Epithelial cell of prostate (primary cell): ENCODE measurements at regions not wholly inside any gene's neighbourhood (a gene's known extent, or its start where the extent isn't known, plus 50 kb on each side); places are given as distances from the start of the nearest gene placed in this dataset.

Experiments used
- DNase-seq: peaks from one replicate; pipeline ENCODE4 v3.0.0-alpha.2; 2011; ENCODE audit warnings: low read depth, low spot score
- H3K27ac ChIP-seq: fragments of 450-650 bp; 2 replicates; pipeline ENCODE4 v1.5.1; 2017; ENCODE audit warnings: mild to moderate bottlenecking

GRCh38 chr20:3354247-3354646 is 53.2 kb downstream of the DNAAF9 start:
- no peak for DNase-seq
- no peak overlapping the region for H3K27ac ChIP-seq

GRCh38 chr20:3353646-3354045 is 53.8 kb downstream of the DNAAF9 start:
- DNase-seq: no peak
- no peak overlapping the region for H3K27ac ChIP-seq

GRCh38 chr20:3352202-3352601 is 55.3 kb downstream of the DNAAF9 start:
- no peak overlapping the region for H3K27ac ChIP-seq
- no peak for DNase-seq

- DNase-seq: no peak
- no peak overlapping the region for H3K27ac ChIP-seq
Measured at GRCh38 chr20:3350422-3350821, 57.0 kb downstream of the DNAAF9 start.

- DNase-seq: no peak
- no peak overlapping the region for H3K27ac ChIP-seq
Measured at GRCh38 chr20:3349786-3350185, 57.7 kb downstream of the DNAAF9 start.

GRCh38 chr20:3342766-3343165 is 64.7 kb downstream of the DNAAF9 start:
- no peak for DNase-seq
- H3K27ac ChIP-seq: no peak overlapping the region

- no peak for DNase-seq
- no peak overlapping the region for H3K27ac ChIP-seq
Measured at GRCh38 chr20:3340443-3340842, 67.0 kb downstream of the DNAAF9 start.

GRCh38 chr20:3339571-3339970 is 67.9 kb downstream of the DNAAF9 start:
- H3K27ac ChIP-seq: no peak overlapping the region
- no peak for DNase-seq

- H3K27ac ChIP-seq: no peak overlapping the region
- DNase-seq: no peak
Measured at GRCh38 chr20:3339076-3339475, 68.4 kb downstream of the DNAAF9 start.

GRCh38 chr20:3334156-3334943 is 73.1 kb downstream of the DNAAF9 start:
- H3K27ac ChIP-seq: no peak overlapping the region
- no peak for DNase-seq

- DNase-seq: no peak
- H3K27ac ChIP-seq: no peak overlapping the region
Measured at GRCh38 chr20:3330046-3330741, 77.3 kb downstream of the DNAAF9 start.

GRCh38 chr20:3328501-3328900 is 79.0 kb downstream of the DNAAF9 start:
- H3K27ac ChIP-seq: no peak overlapping the region
- DNase-seq: no peak

GRCh38 chr20:3326779-3327521 is 80.5 kb downstream of the DNAAF9 start:
- no peak for DNase-seq
- H3K27ac ChIP-seq: no peak overlapping the region

GRCh38 chr20:3325864-3326263 is 81.6 kb downstream of the DNAAF9 start:
- DNase-seq: no peak
- H3K27ac ChIP-seq: no peak overlapping the region

GRCh38 chr20:3323398-3323797 is 84.1 kb downstream of the DNAAF9 start:
- no peak overlapping the region for H3K27ac ChIP-seq
- DNase-seq: no peak

- peak overlapping the region; percentile 49 for H3K27ac ChIP-seq
- DNase-seq: peak; percentile 46
Measured at GRCh38 chr20:3318226-3318884, 79.4 kb upstream of the SLC4A11 start.

GRCh38 chr20:3316136-3316535 is 77.1 kb upstream of the SLC4A11 start:
- no peak for DNase-seq
- H3K27ac ChIP-seq: peak overlapping the region; percentile 61

- peak overlapping the region; percentile 61 for H3K27ac ChIP-seq
- no peak for DNase-seq
Measured at GRCh38 chr20:3315136-3315535, 76.1 kb upstream of the SLC4A11 start.

- H3K27ac ChIP-seq: peak overlapping the region; percentile 61
- no peak for DNase-seq
Measured at GRCh38 chr20:3314391-3314790, 75.4 kb upstream of the SLC4A11 start.

GRCh38 chr20:3313683-3314065 is 74.7 kb upstream of the SLC4A11 start:
- DNase-seq: no peak
- peak overlapping the region; percentile 61 for H3K27ac ChIP-seq
